ENCODE measurements at regions not wholly inside any gene's neighbourhood (a gene's known extent, or its start where the extent isn't known, plus 50 kb on each side); places are given as distances from the start of the nearest gene placed in this dataset.

- H3K36me3 ChIP-seq (ENCODE audit: insufficient read depth, low read length) = no peaks in the 10 kb centered on the region
- Mint-ChIP-seq H3K27me3 (no peaks in the 10 kb centered on the region), H3K4me1 (no peaks in the 10 kb centered on the region), H3K9me3 (peaks cover 0 to 2% (median 0%) of the 10 kb centered on the region in 8 donors), H3K36me3 (no peaks in the 10 kb centered on the region), H3K4me3 (no peak overlapping the region), H3K27ac (no peak overlapping the region)
- no peaks in the 10 kb centered on the region for H3K4me1 ChIP-seq (ENCODE audit: insufficient read depth, low read length)
- H3K27me3 ChIP-seq (ENCODE audit: insufficient read depth, low read length) = no peaks in the 10 kb centered on the region
- intact Hi-C loops (cut with micrococcal nuclease) = no loop called here
- no peak for DNase-seq
- no peak overlapping the region for H3K4me3 ChIP-seq (ENCODE audit: low read length in 2 of 2)
- ChIA-PET POLR2A (ENCODE audit: partially characterized antibody) (no interaction called here), CTCF (ENCODE audit: partially characterized antibody) (no interaction called here)
- H3K27ac ChIP-seq (ENCODE audit: low read depth, low read length) = no peak overlapping the region
- no peaks in the 10 kb centered on the region for H3K9me3 ChIP-seq (ENCODE audit: control insufficient read depth in 1 of 2, low read length in 2 of 2)
Observed at GRCh38 chr13:22399801-22400420, 729.0 kb downstream of the FGF9 start.

- Histone ChIP-seq H3K36me3 (ENCODE audit: insufficient read depth, low read length) (no peaks in the 10 kb centered on the region), H3K9me3 (ENCODE audit: control insufficient read depth in 1 of 2, low read length in 2 of 2) (no peaks in the 10 kb centered on the region), H3K4me3 (ENCODE audit: low read length in 2 of 2) (no peak overlapping the region), H3K27ac (ENCODE audit: low read depth, low read length) (no peak overlapping the region), H3K4me1 (ENCODE audit: insufficient read depth, low read length) (no peaks in the 10 kb centered on the region), H3K27me3 (ENCODE audit: insufficient read depth, low read length) (no peaks in the 10 kb centered on the region)
- intact Hi-C loops (cut with micrococcal nuclease) = no loop called here
- no peak overlapping the region for H3K27ac Mint-ChIP-seq
- no peaks in the 10 kb centered on the region for H3K27me3 Mint-ChIP-seq
- H3K4me1 Mint-ChIP-seq = no peaks in the 10 kb centered on the region
- peaks cover 0 to 2% (median 0%) of the 10 kb centered on the region in 8 donors for H3K9me3 Mint-ChIP-seq
- H3K4me3 Mint-ChIP-seq = no peak overlapping the region
- CTCF ChIA-PET (ENCODE audit: partially characterized antibody) = no interaction called here
- no peak for DNase-seq
- POLR2A ChIA-PET (ENCODE audit: partially characterized antibody) = no interaction called here
- no peaks in the 10 kb centered on the region for H3K36me3 Mint-ChIP-seq
Observed at GRCh38 chr13:22402682-22403081, 731.8 kb downstream of the FGF9 start.

- no peak for DNase-seq
- Histone ChIP-seq H3K27me3 (ENCODE audit: insufficient read depth, low read length) (no peaks in the 10 kb centered on the region), H3K4me3 (ENCODE audit: low read length in 2 of 2) (no peak overlapping the region), H3K27ac (ENCODE audit: low read depth, low read length) (no peak overlapping the region), H3K36me3 (ENCODE audit: insufficient read depth, low read length) (no peaks in the 10 kb centered on the region), H3K4me1 (ENCODE audit: insufficient read depth, low read length) (no peaks in the 10 kb centered on the region), H3K9me3 (ENCODE audit: control insufficient read depth in 1 of 2, low read length in 2 of 2) (no peaks in the 10 kb centered on the region)
- POLR2A ChIA-PET (ENCODE audit: partially characterized antibody) = no interaction called here
- Mint-ChIP-seq H3K27ac (no peak overlapping the region), H3K4me3 (no peak overlapping the region), H3K4me1 (no peaks in the 10 kb centered on the region), H3K27me3 (no peaks in the 10 kb centered on the region), H3K9me3 (peaks cover 0 to 4% (median 0%) of the 10 kb centered on the region in 8 donors), H3K36me3 (no peaks in the 10 kb centered on the region)
- CTCF ChIA-PET (ENCODE audit: partially characterized antibody) = no interaction called here
- intact Hi-C loops (cut with micrococcal nuclease) = no loop called here
Observed at GRCh38 chr13:22403144-22403543, 732.3 kb downstream of the FGF9 start.

- no peak overlapping the region for H3K27ac Mint-ChIP-seq
- H3K36me3 ChIP-seq (ENCODE audit: insufficient read depth, low read length) = no peaks in the 10 kb centered on the region
- no peak overlapping the region for H3K4me3 ChIP-seq (ENCODE audit: low read length in 2 of 2)
- no peak for DNase-seq
- no peak overlapping the region for H3K4me3 Mint-ChIP-seq
- no peak overlapping the region for H3K27ac ChIP-seq (ENCODE audit: low read depth, low read length)
- peaks cover 0 to 9% (median 5%) of the 10 kb centered on the region in 8 donors for H3K9me3 Mint-ChIP-seq
- POLR2A ChIA-PET (ENCODE audit: partially characterized antibody) = no interaction called here
- no peaks in the 10 kb centered on the region for H3K27me3 Mint-ChIP-seq
- no peaks in the 10 kb centered on the region for H3K27me3 ChIP-seq (ENCODE audit: insufficient read depth, low read length)
- H3K4me1 ChIP-seq (ENCODE audit: insufficient read depth, low read length) = no peaks in the 10 kb centered on the region
- H3K9me3 ChIP-seq (ENCODE audit: control insufficient read depth in 1 of 2, low read length in 2 of 2) = no peaks in the 10 kb centered on the region
- no peaks in the 10 kb centered on the region for H3K4me1 Mint-ChIP-seq
- intact Hi-C loops (cut with micrococcal nuclease) = no loop called here
- no peaks in the 10 kb centered on the region for H3K36me3 Mint-ChIP-seq
- CTCF ChIA-PET (ENCODE audit: partially characterized antibody) = no interaction called here
Observed at GRCh38 chr13:22405891-22406290, 735.0 kb downstream of the FGF9 start.

GRCh38 chr13:22412452-22412851 is 741.6 kb downstream of the FGF9 start:
- no peaks in the 10 kb centered on the region for H3K9me3 ChIP-seq (ENCODE audit: control insufficient read depth in 1 of 2, low read length in 2 of 2)
- CTCF ChIA-PET (ENCODE audit: partially characterized antibody) = no interaction called here
- no peaks in the 10 kb centered on the region for H3K36me3 ChIP-seq (ENCODE audit: insufficient read depth, low read length)
- H3K27me3 ChIP-seq (ENCODE audit: insufficient read depth, low read length) = no peaks in the 10 kb centered on the region
- intact Hi-C loops (cut with micrococcal nuclease) = no loop called here
- DNase-seq = no peak
- Mint-ChIP-seq H3K4me1 (no peaks in the 10 kb centered on the region), H3K9me3 (peaks cover 0 to 52% (median 36%) of the 10 kb centered on the region in 8 donors), H3K36me3 (no peaks in the 10 kb centered on the region), H3K4me3 (no peak overlapping the region), H3K27ac (no peak overlapping the region), H3K27me3 (peaks cover 0 to 1% of the 10 kb centered on the region in 2 donors)
- no peak overlapping the region for H3K27ac ChIP-seq (ENCODE audit: low read depth, low read length)
- POLR2A ChIA-PET (ENCODE audit: partially characterized antibody) = no interaction called here
- no peak overlapping the region for H3K4me3 ChIP-seq (ENCODE audit: low read length in 2 of 2)
- H3K4me1 ChIP-seq (ENCODE audit: insufficient read depth, low read length) = no peaks in the 10 kb centered on the region

GRCh38 chr13:22422023-22422422 is 751.1 kb downstream of the FGF9 start:
- Histone ChIP-seq H3K27me3 (ENCODE audit: insufficient read depth, low read length) (no peaks in the 10 kb centered on the region), H3K4me1 (ENCODE audit: insufficient read depth, low read length) (no peaks in the 10 kb centered on the region), H3K4me3 (ENCODE audit: low read length in 2 of 2) (no peak overlapping the region), H3K36me3 (ENCODE audit: insufficient read depth, low read length) (no peaks in the 10 kb centered on the region), H3K27ac (ENCODE audit: low read depth, low read length) (no peak overlapping the region), H3K9me3 (ENCODE audit: control insufficient read depth in 1 of 2, low read length in 2 of 2) (no peaks in the 10 kb centered on the region)
- Mint-ChIP-seq H3K4me1 (no peaks in the 10 kb centered on the region), H3K9me3 (peaks cover 0 to 5% (median 0%) of the 10 kb centered on the region in 8 donors), H3K27ac (no peak overlapping the region), H3K4me3 (no peak overlapping the region), H3K27me3 (no peaks in the 10 kb centered on the region), H3K36me3 (no peaks in the 10 kb centered on the region)
- ChIA-PET POLR2A (ENCODE audit: partially characterized antibody) (no interaction called here), CTCF (ENCODE audit: partially characterized antibody) (no interaction called here)
- no peak for DNase-seq
- intact Hi-C loops (cut with micrococcal nuclease) = no loop called here

- H3K27me3 Mint-ChIP-seq = no peaks in the 10 kb centered on the region
- Histone ChIP-seq H3K4me1 (ENCODE audit: insufficient read depth, low read length) (no peaks in the 10 kb centered on the region), H3K4me3 (ENCODE audit: low read length in 2 of 2) (no peak overlapping the region), H3K27ac (ENCODE audit: low read depth, low read length) (no peak overlapping the region), H3K9me3 (ENCODE audit: control insufficient read depth in 1 of 2, low read length in 2 of 2) (no peaks in the 10 kb centered on the region), H3K36me3 (ENCODE audit: insufficient read depth, low read length) (no peaks in the 10 kb centered on the region), H3K27me3 (ENCODE audit: insufficient read depth, low read length) (no peaks in the 10 kb centered on the region)
- DNase-seq = no peak
- peaks cover 0 to 5% (median 0%) of the 10 kb centered on the region in 8 donors for H3K9me3 Mint-ChIP-seq
- POLR2A ChIA-PET (ENCODE audit: partially characterized antibody) = no interaction called here
- H3K4me1 Mint-ChIP-seq = no peaks in the 10 kb centered on the region
- CTCF ChIA-PET (ENCODE audit: partially characterized antibody) = no interaction called here
- no peaks in the 10 kb centered on the region for H3K36me3 Mint-ChIP-seq
- H3K27ac Mint-ChIP-seq = no peak overlapping the region
- H3K4me3 Mint-ChIP-seq = no peak overlapping the region
- intact Hi-C loops (cut with micrococcal nuclease) = no loop called here
Observed at GRCh38 chr13:22422712-22423111, 751.8 kb downstream of the FGF9 start.

GRCh38 chr13:22423261-22423660 is 752.4 kb downstream of the FGF9 start:
- H3K36me3 ChIP-seq (ENCODE audit: insufficient read depth, low read length) = no peaks in the 10 kb centered on the region
- POLR2A ChIA-PET (ENCODE audit: partially characterized antibody) = no interaction called here
- Mint-ChIP-seq H3K4me3 (no peak overlapping the region), H3K4me1 (no peaks in the 10 kb centered on the region), H3K36me3 (no peaks in the 10 kb centered on the region), H3K27me3 (no peaks in the 10 kb centered on the region), H3K27ac (no peak overlapping the region), H3K9me3 (peaks cover 0 to 5% (median 0%) of the 10 kb centered on the region in 8 donors)
- CTCF ChIA-PET (ENCODE audit: partially characterized antibody) = no interaction called here
- H3K9me3 ChIP-seq (ENCODE audit: control insufficient read depth in 1 of 2, low read length in 2 of 2) = no peaks in the 10 kb centered on the region
- intact Hi-C loops (cut with micrococcal nuclease) = no loop called here
- no peaks in the 10 kb centered on the region for H3K4me1 ChIP-seq (ENCODE audit: insufficient read depth, low read length)
- no peak overlapping the region for H3K4me3 ChIP-seq (ENCODE audit: low read length in 2 of 2)
- no peak overlapping the region for H3K27ac ChIP-seq (ENCODE audit: low read depth, low read length)
- no peaks in the 10 kb centered on the region for H3K27me3 ChIP-seq (ENCODE audit: insufficient read depth, low read length)
- no peak for DNase-seq

All from CD4-positive, alpha-beta memory T cell (primary cell).